GM19397 (cell line): ENCODE measurements at regions not wholly inside any gene's neighbourhood (a gene's known extent, or its start where the extent isn't known, plus 50 kb on each side); places are given as distances from the start of the nearest gene placed in this dataset.

Experiments used
- ATAC-seq: cut with Tn5 transposase; IDR thresholded peaks from one replicate; pipeline ENCODE4 v1.9.1; 2021; ENCODE audit warnings: mild to moderate bottlenecking, moderate library complexity; ENCODE audit not compliant: unreplicated experiment

GRCh38 chr12:90428465-90428864, 526.5 kb downstream of the CCER1 start:
- no peak for ATAC-seq

GRCh38 chr12:90423965-90424364, 531.0 kb downstream of the CCER1 start:
- no peak for ATAC-seq

- no peak for ATAC-seq
These were observed 544.0 kb downstream of the CCER1 start for GRCh38 chr12:90410962-90411361.

GRCh38 chr12:90407841-90408240, 547.1 kb downstream of the CCER1 start:
- no peak for ATAC-seq

- no peak for ATAC-seq
These were observed 550.9 kb downstream of the CCER1 start for GRCh38 chr12:90404071-90404470.

- ATAC-seq: no peak
These were observed 553.8 kb downstream of the CCER1 start for GRCh38 chr12:90401185-90401584.

GRCh38 chr12:90399357-90399756, 555.6 kb downstream of the CCER1 start:
- no peak for ATAC-seq

- ATAC-seq: no peak
These were observed 556.6 kb downstream of the CCER1 start for GRCh38 chr12:90398285-90398836.

GRCh38 chr12:90396556-90396955, 558.4 kb downstream of the CCER1 start:
- no peak for ATAC-seq

- ATAC-seq: no peak
These were observed 561.3 kb downstream of the CCER1 start for GRCh38 chr12:90393652-90394051.

GRCh38 chr12:90393089-90393488, 561.9 kb downstream of the CCER1 start:
- ATAC-seq: no peak

GRCh38 chr12:90390947-90391346, 564.0 kb downstream of the CCER1 start:
- no peak for ATAC-seq

GRCh38 chr12:90368081-90368480, 586.9 kb downstream of the CCER1 start:
- no peak for ATAC-seq

- ATAC-seq: no peak
These were observed 588.7 kb downstream of the CCER1 start for GRCh38 chr12:90366286-90366685.

- ATAC-seq: no peak
These were observed 594.7 kb downstream of the CCER1 start for GRCh38 chr12:90360300-90360699.

GRCh38 chr12:90355711-90356355, 599.1 kb downstream of the CCER1 start:
- ATAC-seq: no peak

GRCh38 chr12:90343966-90344365, 611.0 kb downstream of the CCER1 start:
- ATAC-seq: no peak

- ATAC-seq: no peak
These were observed 612.9 kb downstream of the CCER1 start for GRCh38 chr12:90342081-90342480.

- no peak for ATAC-seq
These were observed 615.1 kb downstream of the CCER1 start for GRCh38 chr12:90339837-90340236.

GRCh38 chr12:90338365-90338764, 616.6 kb downstream of the CCER1 start:
- no peak for ATAC-seq

- ATAC-seq: no peak
These were observed 618.0 kb downstream of the CCER1 start for GRCh38 chr12:90337018-90337417.

- no peak for ATAC-seq
These were observed 619.4 kb downstream of the CCER1 start for GRCh38 chr12:90335566-90335965.

GRCh38 chr12:90333939-90334338, 621.0 kb downstream of the CCER1 start:
- ATAC-seq: no peak
